OCI-LY1 (cell line): ENCODE measurements at regions not wholly inside any gene's neighbourhood (a gene's known extent, or its start where the extent isn't known, plus 50 kb on each side); places are given as distances from the start of the nearest gene placed in this dataset.
"Not testable (repeated sequence)": the region's sequence is repeated elsewhere in the genome, so short reads cannot be mapped to it uniquely, and the experiment has no call there.

ENCODE experiments used
- CTCF ChIP-seq: fragments of 200-600 bp; sonication (generic), shearing (Covaris generic); IDR thresholded peaks from 2 replicates; pipeline ENCODE4 v1.5.1; 2017; ENCODE audit warnings: mild to moderate bottlenecking, antibody characterized with exemption, low read length, moderate library complexity, mixed read lengths
- EZH2 ChIP-seq: fragments of 200-600 bp; sonication (generic), shearing (Covaris generic); IDR thresholded peaks from 2 replicates; pipeline ENCODE4 v1.8.0; 2017; ENCODE audit warnings: borderline replicate concordance, mixed run types, mild to moderate bottlenecking, antibody characterized with exemption, low read length, moderate library complexity, mixed read lengths

GRCh38 chr6:51052716-51053115 is 234.0 kb downstream of the TFAP2B start:
- TF ChIP-seq CTCF, EZH2: not testable (repeated sequence)
